Heart left ventricle (tissue), 13 donors: ENCODE measurements at regions not wholly inside any gene's neighbourhood (a gene's known extent, or its start where the extent isn't known, plus 50 kb on each side); places are given as distances from the start of the nearest gene placed in this dataset.

Experiments used
- POLR2A ChIP-seq, 2 donors: fragments of 450-650 bp; IDR thresholded peaks; one replicate each; pipeline ENCODE4 v1.6.1; 2017; ENCODE audit warnings: antibody characterized with exemption in 2 of 2, mild to moderate bottlenecking in 2 of 2, moderate library complexity in 2 of 2
- TF ChIP-seq, protein P1 (sequence below), 12 donors: fragments of 200-600 bp; sonication (generic) in 4 of 12; IDR thresholded peaks; one replicate each; pipeline versions ENCODE4 v1.5.0 to v1.8.0; 2018 to 2022; ENCODE audit warnings: antibody characterized with exemption in 12 of 12, mild to moderate bottlenecking in 5 of 12
- donor health status: ischemic (EF 13 %, LVEDD 7.1; RV severe dilation, severe dysfunction).
- donor health status: DM: no; HTN: yes; CAD: no.
- donor health status: DM: no; HTN: no; CAD: no.
- donor health status: ischemic (EF 25% LVEDD 6.9; RV normal size, moderate dysfunction).
- donor health status: ischemic (EF 25% LVEDD 5.7; RV mildly dilated, moderate dysfunction).
- donor health status: ischemic (EF 35%, LVEDD 5.7; RV mildly dilated, moderate dysfunction).
- donor health status: nonischemic (EF 11% LVEDD 7.7; RV severe dilation, severe dysfunction).
- donor health status: DM: yes; HTN: yes; CAD: no.
- donor health status: PGD.
- donor health status: ischemic (EF 29% LVEDD 5.4; RV normal size, mild dysfunction).
- donor health status: nonischemic (EF 23%, LVEDD 6.1; RV moderate dilation, normal function).

GRCh38 chr4:53929955-53930798 is 134.2 kb downstream of the CHIC2 start:
- TF ChIP-seq, protein P1, sequence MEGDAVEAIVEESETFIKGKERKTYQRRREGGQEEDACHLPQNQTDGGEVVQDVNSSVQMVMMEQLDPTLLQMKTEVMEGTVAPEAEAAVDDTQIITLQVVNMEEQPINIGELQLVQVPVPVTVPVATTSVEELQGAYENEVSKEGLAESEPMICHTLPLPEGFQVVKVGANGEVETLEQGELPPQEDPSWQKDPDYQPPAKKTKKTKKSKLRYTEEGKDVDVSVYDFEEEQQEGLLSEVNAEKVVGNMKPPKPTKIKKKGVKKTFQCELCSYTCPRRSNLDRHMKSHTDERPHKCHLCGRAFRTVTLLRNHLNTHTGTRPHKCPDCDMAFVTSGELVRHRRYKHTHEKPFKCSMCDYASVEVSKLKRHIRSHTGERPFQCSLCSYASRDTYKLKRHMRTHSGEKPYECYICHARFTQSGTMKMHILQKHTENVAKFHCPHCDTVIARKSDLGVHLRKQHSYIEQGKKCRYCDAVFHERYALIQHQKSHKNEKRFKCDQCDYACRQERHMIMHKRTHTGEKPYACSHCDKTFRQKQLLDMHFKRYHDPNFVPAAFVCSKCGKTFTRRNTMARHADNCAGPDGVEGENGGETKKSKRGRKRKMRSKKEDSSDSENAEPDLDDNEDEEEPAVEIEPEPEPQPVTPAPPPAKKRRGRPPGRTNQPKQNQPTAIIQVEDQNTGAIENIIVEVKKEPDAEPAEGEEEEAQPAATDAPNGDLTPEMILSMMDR (IDR thresholded peaks at IDR 0.05), result peak; percentile 59 to 84 (median 71)
- no peak for TF ChIP-seq POLR2A (IDR thresholded peaks at IDR 0.05)
